ENCODE measurements at regions not wholly inside any gene's neighbourhood (a gene's known extent, or its start where the extent isn't known, plus 50 kb on each side); places are given as distances from the start of the nearest gene placed in this dataset.

DNA sequence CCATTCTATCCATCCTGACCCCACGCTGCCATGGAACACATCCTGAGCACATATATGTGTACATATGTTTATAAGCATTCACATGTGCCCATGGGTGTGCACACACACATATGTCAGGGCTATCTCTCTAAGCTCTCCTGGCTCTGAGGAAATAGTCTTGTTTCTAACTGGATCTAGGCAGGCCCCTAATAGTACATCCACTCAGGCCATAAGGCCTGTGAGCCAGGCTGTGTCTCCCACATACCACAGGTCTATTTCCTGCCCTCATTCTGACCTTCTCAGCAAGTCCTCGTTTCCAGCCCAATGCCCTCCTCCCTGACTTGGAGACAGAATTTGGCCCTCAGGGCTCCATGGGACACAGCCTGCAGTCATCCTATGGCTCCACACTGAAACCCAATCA lies 284.8 kb upstream of the CTNNB1 start:
- Histone ChIP-seq H3K9me3 (ENCODE audit: low read depth, low read length) (no peaks in the 10 kb centered on the region), H3K4me3 (ENCODE audit: insufficient read depth, low read length) (no peak overlapping the region), H2AFZ (ENCODE audit: low read length) (no peak overlapping the region), H3K79me2 (ENCODE audit: insufficient read depth, low read length) (no peaks in the 10 kb centered on the region), H3K27ac (ENCODE audit: low read depth, low read length) (no peak overlapping the region), H3K4me1 (ENCODE audit: insufficient read depth, low read length) (no peaks in the 10 kb centered on the region), H3K27me3 (ENCODE audit: insufficient read depth, low read length) (no peaks in the 10 kb centered on the region), H3K36me3 (ENCODE audit: insufficient read depth, low read length) (no peaks in the 10 kb centered on the region), H3K4me2 (ENCODE audit: insufficient read depth, low read length) (no peak overlapping the region), H4K20me1 (ENCODE audit: insufficient read depth, low read length) (no peaks in the 10 kb centered on the region)
- TF ChIP-seq CTCF (IDR thresholded peaks at IDR 0.05; ENCODE audit: extremely low read depth, low read depth, low read length) = no peak
- no peak for DNase-seq (ENCODE audit: insufficient read length, low spot score, missing footprints)

DNA sequence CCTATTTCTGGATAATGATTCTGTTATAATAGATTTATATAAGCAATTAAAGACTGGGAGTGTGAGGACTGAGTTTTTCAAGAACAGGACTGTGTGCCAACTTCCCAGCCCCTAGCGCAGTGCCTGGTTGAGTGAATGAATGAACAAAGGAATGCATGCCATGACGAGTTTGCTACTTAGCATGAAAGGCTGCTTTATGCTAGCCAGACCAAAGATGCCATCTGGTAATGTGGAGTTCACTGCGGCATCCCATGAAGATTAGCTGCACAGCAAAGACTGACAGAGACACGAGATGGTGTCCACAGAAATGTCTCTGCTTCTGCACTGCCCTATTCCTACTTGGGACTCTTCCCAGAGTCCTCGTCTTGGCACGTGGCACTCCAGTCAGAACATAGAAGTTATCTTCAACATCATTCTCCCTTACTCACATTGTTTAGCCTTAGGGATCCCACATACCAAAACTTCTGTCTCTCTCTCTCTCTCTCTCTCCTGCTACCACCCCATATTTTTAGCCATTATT lies 283.9 kb upstream of the CTNNB1 start:
- no peak for TF ChIP-seq CTCF (IDR thresholded peaks at IDR 0.05; ENCODE audit: extremely low read depth, low read depth, low read length)
- no peak for DNase-seq (ENCODE audit: insufficient read length, low spot score, missing footprints)
- H3K4me2 ChIP-seq (ENCODE audit: insufficient read depth, low read length) = no peak overlapping the region
- H3K79me2 ChIP-seq (ENCODE audit: insufficient read depth, low read length) = no peaks in the 10 kb centered on the region
- no peak overlapping the region for H2AFZ ChIP-seq (ENCODE audit: low read length)
- H3K27me3 ChIP-seq (ENCODE audit: insufficient read depth, low read length) = no peaks in the 10 kb centered on the region
- no peaks in the 10 kb centered on the region for H4K20me1 ChIP-seq (ENCODE audit: insufficient read depth, low read length)
- H3K4me1 ChIP-seq (ENCODE audit: insufficient read depth, low read length) = peaks cover 5% of the 10 kb centered on the region
- no peaks in the 10 kb centered on the region for H3K36me3 ChIP-seq (ENCODE audit: insufficient read depth, low read length)
- no peaks in the 10 kb centered on the region for H3K9me3 ChIP-seq (ENCODE audit: low read depth, low read length)
- H3K27ac ChIP-seq (ENCODE audit: low read depth, low read length) = no peak overlapping the region
- H3K4me3 ChIP-seq (ENCODE audit: insufficient read depth, low read length) = no peak overlapping the region

DNA sequence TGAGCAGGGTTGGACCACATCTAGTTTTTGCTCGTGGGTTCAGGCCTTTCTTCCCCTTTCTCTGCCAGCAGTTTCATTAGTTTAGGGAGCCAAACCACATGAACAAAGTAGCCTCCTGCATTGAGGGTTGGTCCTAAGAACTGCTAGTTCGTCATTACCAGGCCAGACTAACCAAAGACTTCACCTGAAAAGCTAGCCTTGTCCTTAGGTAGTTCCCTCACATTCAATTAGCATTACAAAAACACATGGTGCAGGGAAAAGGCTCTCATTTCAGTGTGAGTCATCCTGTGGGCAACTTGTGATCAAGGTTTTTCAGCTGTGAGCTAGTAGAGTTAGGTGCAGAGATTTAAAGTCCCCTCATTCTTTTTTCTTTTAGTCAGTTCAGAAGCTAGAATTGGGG lies 279.3 kb upstream of the CTNNB1 start:
- H3K4me3 ChIP-seq (ENCODE audit: insufficient read depth, low read length) = no peak overlapping the region
- no peaks in the 10 kb centered on the region for H3K79me2 ChIP-seq (ENCODE audit: insufficient read depth, low read length)
- H4K20me1 ChIP-seq (ENCODE audit: insufficient read depth, low read length) = no peaks in the 10 kb centered on the region
- H3K36me3 ChIP-seq (ENCODE audit: insufficient read depth, low read length) = no peaks in the 10 kb centered on the region
- H3K4me1 ChIP-seq (ENCODE audit: insufficient read depth, low read length) = peaks cover 5% of the 10 kb centered on the region
- no peak overlapping the region for H2AFZ ChIP-seq (ENCODE audit: low read length)
- H3K27me3 ChIP-seq (ENCODE audit: insufficient read depth, low read length) = no peaks in the 10 kb centered on the region
- no peak overlapping the region for H3K27ac ChIP-seq (ENCODE audit: low read depth, low read length)
- no peak overlapping the region for H3K4me2 ChIP-seq (ENCODE audit: insufficient read depth, low read length)
- TF ChIP-seq CTCF (IDR thresholded peaks at IDR 0.05; ENCODE audit: extremely low read depth, low read depth, low read length) = no peak
- H3K9me3 ChIP-seq (ENCODE audit: low read depth, low read length) = no peaks in the 10 kb centered on the region
- no peak for DNase-seq (ENCODE audit: insufficient read length, low spot score, missing footprints)

DNA sequence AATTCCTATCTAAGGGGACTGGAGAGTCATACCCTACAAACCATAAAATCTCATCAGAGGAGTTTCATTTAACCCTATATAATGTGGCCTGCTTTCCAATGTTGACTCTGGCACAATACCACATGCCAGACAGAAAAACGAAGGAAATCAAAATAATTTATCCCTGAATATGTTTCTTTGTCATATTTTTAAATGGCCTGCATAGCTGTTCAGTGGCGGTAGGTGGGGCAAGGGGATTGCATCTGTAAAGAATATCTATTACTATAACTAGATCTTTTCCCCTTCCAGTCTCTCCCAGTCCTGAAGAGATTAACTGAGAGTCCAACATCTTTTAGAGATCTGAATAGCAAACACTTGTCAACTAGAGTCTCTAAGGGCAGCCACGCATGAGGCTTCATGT lies 278.1 kb upstream of the CTNNB1 start:
- Histone ChIP-seq H3K9me3 (ENCODE audit: low read depth, low read length) (no peaks in the 10 kb centered on the region), H3K79me2 (ENCODE audit: insufficient read depth, low read length) (no peaks in the 10 kb centered on the region), H4K20me1 (ENCODE audit: insufficient read depth, low read length) (no peaks in the 10 kb centered on the region), H3K4me1 (ENCODE audit: insufficient read depth, low read length) (peaks cover 5% of the 10 kb centered on the region), H2AFZ (ENCODE audit: low read length) (no peak overlapping the region), H3K4me3 (ENCODE audit: insufficient read depth, low read length) (no peak overlapping the region), H3K4me2 (ENCODE audit: insufficient read depth, low read length) (no peak overlapping the region), H3K36me3 (ENCODE audit: insufficient read depth, low read length) (no peaks in the 10 kb centered on the region), H3K27me3 (ENCODE audit: insufficient read depth, low read length) (no peaks in the 10 kb centered on the region), H3K27ac (ENCODE audit: low read depth, low read length) (no peak overlapping the region)
- peak; percentile 46 for TF ChIP-seq CTCF (IDR thresholded peaks at IDR 0.05; ENCODE audit: extremely low read depth, low read depth, low read length)
- no peak for DNase-seq (ENCODE audit: insufficient read length, low spot score, missing footprints)
